CD4-positive, alpha-beta T cell treated with Interleukin-15 for 1 hour (primary cell): ENCODE measurements at regions not wholly inside any gene's neighbourhood (a gene's known extent, or its start where the extent isn't known, plus 50 kb on each side); places are given as distances from the start of the nearest gene placed in this dataset.

ENCODE experiments used
- DNase-seq: peaks from one replicate; pipeline ENCODE4 v3.0.0-alpha.2; 2020

- no peak for DNase-seq
Measured at GRCh38 chr4:12265554-12265953, 836.9 kb upstream of the HS3ST1 start.

- no peak for DNase-seq
Measured at GRCh38 chr4:12260453-12260852, 831.8 kb upstream of the HS3ST1 start.

GRCh38 chr4:12244973-12245372, 816.3 kb upstream of the HS3ST1 start:
- DNase-seq = no peak

GRCh38 chr4:12242354-12242753, 813.7 kb upstream of the HS3ST1 start:
- DNase-seq = no peak

- no peak for DNase-seq
Measured at GRCh38 chr4:12239897-12240636, 811.4 kb upstream of the HS3ST1 start.

GRCh38 chr4:12231098-12231497, 802.4 kb upstream of the HS3ST1 start:
- DNase-seq = no peak

- no peak for DNase-seq
Measured at GRCh38 chr4:12221031-12221430, 792.3 kb upstream of the HS3ST1 start.

GRCh38 chr4:12211636-12212035, 782.9 kb upstream of the HS3ST1 start:
- no peak for DNase-seq

GRCh38 chr4:12207396-12207795, 778.7 kb upstream of the HS3ST1 start:
- no peak for DNase-seq

- no peak for DNase-seq
Measured at GRCh38 chr4:12206091-12206490, 777.4 kb upstream of the HS3ST1 start.

GRCh38 chr4:12203945-12204344, 775.3 kb upstream of the HS3ST1 start:
- no peak for DNase-seq

- DNase-seq = no peak
Measured at GRCh38 chr4:12200226-12200625, 771.5 kb upstream of the HS3ST1 start.

GRCh38 chr4:12186526-12186925, 757.8 kb upstream of the HS3ST1 start:
- no peak for DNase-seq

GRCh38 chr4:12178614-12179610, 750.2 kb upstream of the HS3ST1 start:
- no peak for DNase-seq

GRCh38 chr4:12177416-12177815, 748.7 kb upstream of the HS3ST1 start:
- DNase-seq = no peak

- DNase-seq = no peak
Measured at GRCh38 chr4:12173496-12173895, 744.8 kb upstream of the HS3ST1 start.

GRCh38 chr4:12172198-12172973, 743.7 kb upstream of the HS3ST1 start:
- no peak for DNase-seq

GRCh38 chr4:12170308-12170707, 741.6 kb upstream of the HS3ST1 start:
- DNase-seq = no peak

- no peak for DNase-seq
Measured at GRCh38 chr4:12165616-12166015, 736.9 kb upstream of the HS3ST1 start.

GRCh38 chr4:12146339-12146738, 717.6 kb upstream of the HS3ST1 start:
- DNase-seq = no peak

- no peak for DNase-seq
Measured at GRCh38 chr4:12145768-12146167, 717.1 kb upstream of the HS3ST1 start.

- no peak for DNase-seq
Measured at GRCh38 chr4:12145106-12145505, 716.4 kb upstream of the HS3ST1 start.

GRCh38 chr4:12144051-12144450, 715.4 kb upstream of the HS3ST1 start:
- DNase-seq = no peak
